Nucleus accumbens (tissue), 56 donors: ENCODE measurements at regions not wholly inside any gene's neighbourhood (a gene's known extent, or its start where the extent isn't known, plus 50 kb on each side); places are given as distances from the start of the nearest gene placed in this dataset.

Source experiments
- DNase-seq, 56 donors: peaks; one replicate each; lab custom pipeline; 2025; lab: John Stamatoyannopoulos, UW

- DNase-seq, result no peak
These were observed 1284.9 kb upstream of the LRRTM1 start for GRCh38 chr2:81589406-81589805.

GRCh38 chr2:81583311-81584108, 1279.0 kb upstream of the LRRTM1 start:
- DNase-seq, result no peak

GRCh38 chr2:81576713-81577112, 1272.2 kb upstream of the LRRTM1 start:
- no peak for DNase-seq

GRCh38 chr2:81551040-81551634, 1246.6 kb upstream of the LRRTM1 start:
- DNase-seq, result no peak

GRCh38 chr2:81550277-81550676, 1245.7 kb upstream of the LRRTM1 start:
- DNase-seq, result no peak

- no peak for DNase-seq
These were observed 1245.1 kb upstream of the LRRTM1 start for GRCh38 chr2:81549646-81550045.

GRCh38 chr2:81545626-81546025, 1241.1 kb upstream of the LRRTM1 start:
- DNase-seq, result no peak

- DNase-seq, result no peak
These were observed 1237.6 kb upstream of the LRRTM1 start for GRCh38 chr2:81542119-81542518.

GRCh38 chr2:81529944-81530343, 1225.4 kb upstream of the LRRTM1 start:
- DNase-seq, result no peak

GRCh38 chr2:81528852-81529480, 1224.4 kb upstream of the LRRTM1 start:
- DNase-seq, result no peak

- no peak for DNase-seq
These were observed 1218.8 kb upstream of the LRRTM1 start for GRCh38 chr2:81523344-81523743.

GRCh38 chr2:81513328-81513727, 1208.8 kb upstream of the LRRTM1 start:
- DNase-seq, result no peak

- no peak for DNase-seq
These were observed 1201.0 kb upstream of the LRRTM1 start for GRCh38 chr2:81505586-81505985.

- DNase-seq, result no peak
These were observed 1191.0 kb upstream of the LRRTM1 start for GRCh38 chr2:81495556-81495955.

GRCh38 chr2:81483254-81483653, 1178.7 kb upstream of the LRRTM1 start:
- DNase-seq, result no peak

GRCh38 chr2:81481994-81482368, 1177.4 kb upstream of the LRRTM1 start:
- DNase-seq, result no peak

- DNase-seq, result no peak
These were observed 1176.9 kb upstream of the LRRTM1 start for GRCh38 chr2:81481242-81481993.

- no peak for DNase-seq
These were observed 1162.5 kb upstream of the LRRTM1 start for GRCh38 chr2:81467096-81467495.

- no peak for DNase-seq
These were observed 1157.9 kb upstream of the LRRTM1 start for GRCh38 chr2:81462420-81462819.

GRCh38 chr2:81445176-81445575, 1140.6 kb upstream of the LRRTM1 start:
- DNase-seq, result no peak

GRCh38 chr2:81437456-81438000, 1133.0 kb upstream of the LRRTM1 start:
- DNase-seq, result no peak
